H1 (cell line): ENCODE measurements at regions not wholly inside any gene's neighbourhood (a gene's known extent, or its start where the extent isn't known, plus 50 kb on each side); places are given as distances from the start of the nearest gene placed in this dataset.
"Not testable (repeated sequence)": the region's sequence is repeated elsewhere in the genome, so short reads cannot be mapped to it uniquely, and the experiment has no call there.

ENCODE experiments used
- CTCF ChIA-PET: fragments of 300-600 bp; sonication (Branson Sonifier 250); formaldehyde crosslinking; loops from one replicate; lab custom pipeline; 2021; ENCODE audit not compliant: partially characterized antibody; lab: Charles Lee
- POLR2A ChIA-PET: fragments of 300-600 bp; sonication (Branson Sonifier 250); formaldehyde crosslinking; loops from one replicate; lab custom pipeline; 2021; ENCODE audit warnings: inconsistent platforms; ENCODE audit not compliant: partially characterized antibody; lab: Charles Lee
- DNase-seq, 2 experiments: peaks; one replicate each; pipeline versions ENCODE4 v3.0.0 to v3.0.0-alpha.2; 2010 to 2022; ENCODE audit warnings: low spot score in 2 of 2, low read depth in 1 of 2, mixed read lengths in 1 of 2
- FAIRE-seq: peaks from 2 replicates; lab custom pipeline; 2011; peaks lifted over from hg19 to GRCh38; lab: Jason Lieb, UNC
- H2AFZ ChIP-seq: 2 replicates; pipeline ENCODE4 v1.8.1; 2012; ENCODE audit warnings: low read length, inconsistent platforms
- H2AK5ac ChIP-seq: 2 replicates; pipeline ENCODE4 v1.6.1; 2013; ENCODE audit warnings: low read depth, low read length
- H2BK120ac ChIP-seq: replicated peaks from 2 replicates; pipeline ENCODE3; 2013; ENCODE audit warnings: low read depth, low read length, inconsistent platforms
- H2BK12ac ChIP-seq: 2 replicates; pipeline ENCODE4 v1.6.1; 2013; ENCODE audit warnings: low read depth, low read length
- H2BK15ac ChIP-seq: 2 replicates; pipeline ENCODE4 v1.6.1; 2013; ENCODE audit warnings: low read length
- H2BK20ac ChIP-seq: 2 replicates; pipeline ENCODE4 v1.6.1; 2013; ENCODE audit warnings: low read length
- H2BK5ac ChIP-seq: 2 replicates; pipeline ENCODE4 v1.6.1; 2013; ENCODE audit warnings: low read depth, low read length
- H3K14ac ChIP-seq: 2 replicates; pipeline ENCODE4 v1.6.1; 2013; ENCODE audit warnings: inconsistent platforms; ENCODE audit not compliant: insufficient read length
- H3K18ac ChIP-seq: 2 replicates; pipeline ENCODE4 v1.6.1; 2013; ENCODE audit warnings: low read length; ENCODE audit errors: extremely low read depth
- H3K23ac ChIP-seq: 2 replicates; pipeline ENCODE4 v1.6.1; 2013; ENCODE audit warnings: inconsistent platforms; ENCODE audit not compliant: insufficient read length
- H3K23me2 ChIP-seq: 2 replicates; pipeline ENCODE4 v1.6.1; 2013; ENCODE audit warnings: low read depth, low read length
- H3K27ac ChIP-seq: 2 replicates; pipeline ENCODE4 v1.6.1; 2011; ENCODE audit warnings: low read depth, low read length, inconsistent platforms
- H3K27me3 ChIP-seq, 4 experiments: replicated peaks in 1 of 4; 1 replicate in 1 of 4; 2 replicates in 3 of 4; pipeline versions ENCODE4 v1.6.1 to v1.8.1; 2011 to 2013; ENCODE audit warnings: low read length in 3 of 4, mild to moderate bottlenecking in 3 of 4, inconsistent platforms in 2 of 4, mixed read lengths in 2 of 4, moderate library complexity in 1 of 4; ENCODE audit not compliant: control insufficient read depth in 3 of 4, insufficient read depth in 3 of 4; ENCODE audit errors: extremely low read depth in 1 of 4
- H3K36me3 ChIP-seq, 4 experiments: 2 replicates each; pipeline versions ENCODE4 v1.6.1 to v1.8.1; 2011 to 2013; ENCODE audit warnings: mild to moderate bottlenecking in 4 of 4, low read length in 3 of 4, moderate library complexity in 2 of 4, control low read depth in 1 of 4, inconsistent platforms in 1 of 4; ENCODE audit not compliant: insufficient read depth in 4 of 4, control insufficient read depth in 2 of 4
- H3K4ac ChIP-seq: replicated peaks from 2 replicates; pipeline ENCODE3; 2013; ENCODE audit warnings: low read length, low read depth, mixed read lengths, inconsistent platforms; ENCODE audit not compliant: insufficient read length
- H3K4me1 ChIP-seq, 4 experiments: replicated peaks in 1 of 4; 1 replicate in 1 of 4; 2 replicates in 3 of 4; pipeline versions ENCODE4 v1.6.1 to v1.8.1; 2011 to 2013; ENCODE audit warnings: low read length in 3 of 4, inconsistent platforms in 2 of 4, mixed read lengths in 1 of 4; ENCODE audit not compliant: insufficient read depth in 4 of 4, control insufficient read depth in 3 of 4
- H3K4me2 ChIP-seq, 2 experiments: 2 replicates each; pipeline versions ENCODE4 v1.6.1 to v1.8.1; 2011 to 2013; ENCODE audit warnings: low read depth in 2 of 2, low read length in 2 of 2, control low read depth in 1 of 2, inconsistent platforms in 1 of 2, mild to moderate bottlenecking in 1 of 2; ENCODE audit not compliant: insufficient read depth in 1 of 2
- H3K4me3 ChIP-seq, 4 experiments: fragments of 200-600, 300-600 bp in 1 of 4; sonication (generic), shearing (Covaris generic), sonication (Bioruptor Twin) in 1 of 4; 2 replicates each; pipeline versions ENCODE4 v1.5.1 to v1.8.1; 2011 to 2016; ENCODE audit warnings: low read length in 4 of 4, low read depth in 3 of 4, control low read depth in 2 of 4, inconsistent platforms in 2 of 4, mild to moderate bottlenecking in 2 of 4, mixed read lengths in 1 of 4, moderate library complexity in 1 of 4; ENCODE audit not compliant: insufficient read depth in 2 of 4; ENCODE audit errors: extremely low read depth in 1 of 4
- H3K56ac ChIP-seq: replicated peaks from 2 replicates; pipeline ENCODE3; 2013; ENCODE audit warnings: low read depth, mild to moderate bottlenecking, mixed read lengths, low read length, inconsistent platforms; ENCODE audit not compliant: insufficient read length
- H3K79me1 ChIP-seq: 2 replicates; pipeline ENCODE4 v1.6.1; 2013; ENCODE audit warnings: low read depth, low read length, control low read depth
- H3K79me2 ChIP-seq, 2 experiments: 2 replicates each; pipeline versions ENCODE4 v1.6.1 to v1.8.1; 2012 to 2013; ENCODE audit warnings: low read length in 2 of 2, mild to moderate bottlenecking in 2 of 2, inconsistent platforms in 1 of 2; ENCODE audit not compliant: insufficient read depth in 2 of 2, control insufficient read depth in 1 of 2
- H3K9ac ChIP-seq, 4 experiments: replicated peaks in 1 of 4; 1 replicate in 1 of 4; 2 replicates in 3 of 4; pipeline versions ENCODE4 v1.6.1 to v1.8.1; 2011 to 2013; ENCODE audit warnings: low read depth in 3 of 4, low read length in 3 of 4, control low read depth in 2 of 4, mild to moderate bottlenecking in 2 of 4, moderate library complexity in 2 of 4, inconsistent platforms in 1 of 4; ENCODE audit errors: extremely low read depth in 1 of 4
- H3K9me3 ChIP-seq, 2 experiments: 2 replicates each; pipeline versions ENCODE4 v1.6.1 to v1.8.1; 2012 to 2013; ENCODE audit warnings: mild to moderate bottlenecking in 2 of 2, moderate library complexity in 2 of 2, control low read depth in 1 of 2, inconsistent platforms in 1 of 2, low read depth in 1 of 2, low read length in 1 of 2, mixed read lengths in 1 of 2; ENCODE audit not compliant: insufficient read depth in 2 of 2
- H4K20me1 ChIP-seq, 2 experiments: replicated peaks in 1 of 2; 2 replicates each; pipeline versions ENCODE3 to v1.8.1; 2011 to 2013; ENCODE audit warnings: inconsistent platforms in 2 of 2, low read length in 2 of 2, mild to moderate bottlenecking in 1 of 2; ENCODE audit not compliant: insufficient read depth in 2 of 2, control insufficient read depth in 1 of 2
- H4K5ac ChIP-seq: 2 replicates; pipeline ENCODE4 v1.6.1; 2013; ENCODE audit warnings: low read length, low read depth, mixed read lengths, inconsistent platforms; ENCODE audit not compliant: insufficient read length
- H4K8ac ChIP-seq: 2 replicates; pipeline ENCODE4 v1.8.0; 2013; ENCODE audit warnings: mild to moderate bottlenecking, moderate library complexity, low read length, inconsistent platforms; ENCODE audit not compliant: insufficient read depth; ENCODE audit errors: extremely low read depth
- H4K91ac ChIP-seq: replicated peaks from 2 replicates; pipeline ENCODE3; 2013; ENCODE audit warnings: low read length, mixed read lengths, inconsistent platforms; ENCODE audit not compliant: insufficient read length
- KDM1A ChIP-seq: fragments of 200-600, 300-600 bp; sonication (generic); IDR thresholded peaks from 2 replicates; pipeline ENCODE4 v1.7.1; 2016; ENCODE audit warnings: mild to moderate bottlenecking, low read length, borderline replicate concordance
- WGBS, 2 experiments: shearing (Covaris generic) in 1 of 2; methylation state at CpG; one replicate each; pipeline versions ENCODE4 v1.1.6 to v1.1.7; 2013 to 2015; ENCODE audit warnings: low lambda C conversion rate in 2 of 2, mixed read lengths in 2 of 2, inconsistent platforms in 1 of 2, low coverage in 1 of 2, missing lambda C conversion rate in 1 of 2; ENCODE audit not compliant: insufficient replicate concordance in 2 of 2, insufficient coverage in 1 of 2, insufficient read length in 1 of 2; ENCODE audit errors: extremely low coverage in 1 of 2, missing lambda C conversion rate in 1 of 2; 5-methylcytosine and 5-hydroxymethylcytosine counted together

GRCh38 chr2:63725212-63725611, 116.5 kb upstream of the UGP2 start:
- H3K79me1 ChIP-seq, H3K23ac ChIP-seq, H3K23me2 ChIP-seq, H3K18ac ChIP-seq, H3K27me3 ChIP-seq, H3K9me3 ChIP-seq, H2AK5ac ChIP-seq, H3K79me2 ChIP-seq, FAIRE-seq, H3K4me3 ChIP-seq, H4K8ac ChIP-seq, H4K20me1 ChIP-seq, H3K4me2 ChIP-seq, H2BK120ac ChIP-seq, CTCF ChIA-PET, H3K4me1 ChIP-seq, H3K14ac ChIP-seq, H2BK5ac ChIP-seq, H3K56ac ChIP-seq, H2BK12ac ChIP-seq, H4K91ac ChIP-seq, H3K4ac ChIP-seq, H3K36me3 ChIP-seq, H2AFZ ChIP-seq, DNase-seq, H2BK15ac ChIP-seq, H3K9ac ChIP-seq, H2BK20ac ChIP-seq, H4K5ac ChIP-seq, H3K27ac ChIP-seq: not testable (repeated sequence)
- peak; percentile 68; the same call in 1 of the 2 replicates for TF ChIP-seq KDM1A
- POLR2A ChIA-PET, result interaction anchor here (1.0 kb wide), 1 partner anchor 116 kb away, joined by 3 read pairs; the partner anchor contains the start of gene UGP2
- 91% methylated on average over 1 of the region's 1 CpG; no CpG with 5 or more reads in 1 of the 2 experiments for WGBS, 2 experiments
